ENCODE measurements at regions not wholly inside any gene's neighbourhood (a gene's known extent, or its start where the extent isn't known, plus 50 kb on each side); places are given as distances from the start of the nearest gene placed in this dataset.

DNA sequence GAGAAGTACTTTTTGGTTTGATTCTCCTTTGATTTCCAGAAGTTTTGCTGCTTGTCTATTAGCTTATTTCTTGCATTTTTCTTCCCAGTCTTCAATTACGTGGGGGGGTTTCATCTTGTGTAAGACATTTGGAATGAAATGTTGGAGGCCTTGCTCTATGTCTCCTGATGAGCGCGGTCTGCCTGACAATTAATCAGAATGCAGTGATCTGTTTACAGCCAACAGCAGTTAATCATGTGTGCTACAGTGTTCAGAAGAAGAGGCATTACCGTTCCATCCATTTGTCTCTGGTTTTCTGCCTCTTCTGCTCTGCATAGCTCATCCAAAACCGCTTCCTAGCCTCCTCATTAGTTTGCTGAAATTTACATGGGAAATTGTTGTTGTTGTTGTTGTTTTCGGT is 134.4 kb upstream of the ST6GAL2 start:
- intact Hi-C loops (cut with DNase I), result no loop called here
- no peak for TF ChIP-seq POLR2A (IDR thresholded peaks at IDR 0.05)
- TF ChIP-seq, protein P1, sequence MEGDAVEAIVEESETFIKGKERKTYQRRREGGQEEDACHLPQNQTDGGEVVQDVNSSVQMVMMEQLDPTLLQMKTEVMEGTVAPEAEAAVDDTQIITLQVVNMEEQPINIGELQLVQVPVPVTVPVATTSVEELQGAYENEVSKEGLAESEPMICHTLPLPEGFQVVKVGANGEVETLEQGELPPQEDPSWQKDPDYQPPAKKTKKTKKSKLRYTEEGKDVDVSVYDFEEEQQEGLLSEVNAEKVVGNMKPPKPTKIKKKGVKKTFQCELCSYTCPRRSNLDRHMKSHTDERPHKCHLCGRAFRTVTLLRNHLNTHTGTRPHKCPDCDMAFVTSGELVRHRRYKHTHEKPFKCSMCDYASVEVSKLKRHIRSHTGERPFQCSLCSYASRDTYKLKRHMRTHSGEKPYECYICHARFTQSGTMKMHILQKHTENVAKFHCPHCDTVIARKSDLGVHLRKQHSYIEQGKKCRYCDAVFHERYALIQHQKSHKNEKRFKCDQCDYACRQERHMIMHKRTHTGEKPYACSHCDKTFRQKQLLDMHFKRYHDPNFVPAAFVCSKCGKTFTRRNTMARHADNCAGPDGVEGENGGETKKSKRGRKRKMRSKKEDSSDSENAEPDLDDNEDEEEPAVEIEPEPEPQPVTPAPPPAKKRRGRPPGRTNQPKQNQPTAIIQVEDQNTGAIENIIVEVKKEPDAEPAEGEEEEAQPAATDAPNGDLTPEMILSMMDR (IDR thresholded peaks at IDR 0.05), result no peak
- Histone ChIP-seq H3K9me3 (no peaks in the 10 kb centered on the region), H3K4me1 (no peaks in the 10 kb centered on the region), H3K36me3 (replicated peaks in 1 of 2; ENCODE audit: insufficient read depth in 1 of 2, low read depth in 2 of 2) (no peaks in the 10 kb centered on the region), H3K27ac (no peak overlapping the region), H3K4me3 (no peak overlapping the region), H3K27me3 (no peaks in the 10 kb centered on the region)
- no peak for ATAC-seq
- 54 to 56% methylated on average over 6 of the region's 6 CpGs for WGBS, 2 donors
- DNase-seq, result no peak

GRCh38 chr2:107024269-107024668 is 138.3 kb upstream of the ST6GAL2 start:
- no peak overlapping the region for H3K27ac ChIP-seq
- H3K4me1 ChIP-seq, result no peaks in the 10 kb centered on the region
- no peaks in the 10 kb centered on the region for H3K36me3 ChIP-seq (replicated peaks in 1 of 2; ENCODE audit: insufficient read depth in 1 of 2, low read depth in 2 of 2)
- intact Hi-C loops (cut with DNase I), result no loop called here
- ATAC-seq, result no peak
- whole genome bisulfite sequencing, 2 donors, result 79 to 86% methylated on average over 2 of the region's 2 CpGs
- H3K9me3 ChIP-seq, result no peaks in the 10 kb centered on the region
- H3K27me3 ChIP-seq, result no peaks in the 10 kb centered on the region
- no peak for DNase-seq
- TF ChIP-seq, protein P1 (IDR thresholded peaks at IDR 0.05), result no peak
- no peak for TF ChIP-seq POLR2A (IDR thresholded peaks at IDR 0.05)
- H3K4me3 ChIP-seq, result no peak overlapping the region

DNA sequence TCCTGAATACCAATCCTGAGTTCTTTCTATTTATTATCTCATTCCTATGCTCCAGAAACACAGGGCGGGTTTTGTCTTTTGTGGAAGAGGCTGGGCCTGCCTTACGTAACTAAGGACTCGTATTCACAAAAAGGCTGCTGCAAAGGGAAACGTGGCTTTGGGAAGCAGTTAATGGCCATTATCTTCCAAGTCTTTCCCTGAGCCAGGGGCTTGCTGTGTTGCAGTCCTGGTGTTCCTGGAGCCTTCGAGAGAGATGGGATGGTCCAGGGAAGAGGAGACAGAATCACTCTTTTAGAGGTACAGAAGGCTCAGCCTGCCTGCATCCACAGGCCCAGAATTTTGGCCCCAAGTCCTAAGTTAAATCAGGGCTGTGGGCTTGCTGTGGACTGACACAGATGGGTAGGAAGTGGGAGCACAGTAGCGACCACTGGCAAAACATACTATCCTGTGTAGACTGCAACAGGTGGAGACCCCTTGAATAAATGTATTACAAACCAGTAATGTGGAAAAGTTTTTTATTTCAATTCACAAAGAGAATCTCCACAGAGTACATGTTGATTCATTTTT is 139.4 kb upstream of the ST6GAL2 start:
- H3K36me3 ChIP-seq (replicated peaks in 1 of 2; ENCODE audit: insufficient read depth in 1 of 2, low read depth in 2 of 2), result no peaks in the 10 kb centered on the region
- no peak for TF ChIP-seq POLR2A (IDR thresholded peaks at IDR 0.05)
- TF ChIP-seq, protein P1 (IDR thresholded peaks at IDR 0.05), result no peak
- H3K27ac ChIP-seq, result no peak overlapping the region
- DNase-seq, result no peak
- H3K9me3 ChIP-seq, result no peaks in the 10 kb centered on the region
- H3K27me3 ChIP-seq, result no peaks in the 10 kb centered on the region
- 66 to 75% methylated on average over 6 of the region's 6 CpGs for WGBS, 2 donors
- intact Hi-C loops (cut with DNase I), result no loop called here
- ATAC-seq, result no peak
- no peak overlapping the region for H3K4me3 ChIP-seq
- no peaks in the 10 kb centered on the region for H3K4me1 ChIP-seq

GRCh38 chr2:107025869-107026380 is 140.0 kb upstream of the ST6GAL2 start:
- no peaks in the 10 kb centered on the region for H3K4me1 ChIP-seq
- DNase-seq, result no peak
- WGBS, 2 donors, result 64% methylated on average over 8 of the region's 8 CpGs
- no peak for ATAC-seq
- H3K9me3 ChIP-seq, result no peaks in the 10 kb centered on the region
- H3K36me3 ChIP-seq (replicated peaks in 1 of 2; ENCODE audit: insufficient read depth in 1 of 2, low read depth in 2 of 2), result no peaks in the 10 kb centered on the region
- no peak overlapping the region for H3K27ac ChIP-seq
- H3K4me3 ChIP-seq, result no peak overlapping the region
- TF ChIP-seq POLR2A (IDR thresholded peaks at IDR 0.05), result no peak
- TF ChIP-seq, protein P1 (IDR thresholded peaks at IDR 0.05), result no peak
- H3K27me3 ChIP-seq, result no peaks in the 10 kb centered on the region
- intact Hi-C loops (cut with DNase I), result no loop called here

DNA sequence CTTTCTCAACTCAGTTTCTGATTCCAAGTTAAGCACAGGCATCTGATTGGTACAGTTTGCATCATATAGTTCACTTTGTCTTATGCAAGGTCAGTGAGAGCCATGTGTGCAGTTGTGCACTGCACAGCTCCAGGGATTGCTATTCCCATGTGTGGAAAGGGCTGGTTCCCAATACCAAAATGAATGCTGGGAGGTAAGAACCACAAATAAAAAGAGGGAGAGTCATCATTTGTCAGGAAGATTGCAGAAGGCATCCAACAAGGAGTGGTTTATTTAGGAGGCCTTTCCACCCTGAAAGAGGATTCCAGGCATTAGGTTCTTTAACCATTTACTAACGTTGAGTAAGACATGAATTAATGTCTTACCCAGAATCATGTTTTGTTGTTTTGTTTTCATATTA is 141.2 kb upstream of the ST6GAL2 start:
- H3K27me3 ChIP-seq, result no peaks in the 10 kb centered on the region
- H3K36me3 ChIP-seq (replicated peaks in 1 of 2; ENCODE audit: insufficient read depth in 1 of 2, low read depth in 2 of 2), result no peaks in the 10 kb centered on the region
- no peak overlapping the region for H3K4me3 ChIP-seq
- ATAC-seq (no peak), DNase-seq (no peak)
- 15 to 32% methylated on average over 1 of the region's 1 CpG for WGBS, 2 donors
- H3K27ac ChIP-seq, result no peak overlapping the region
- H3K9me3 ChIP-seq, result no peaks in the 10 kb centered on the region
- intact Hi-C loops (cut with DNase I), result no loop called here
- no peak for TF ChIP-seq POLR2A (IDR thresholded peaks at IDR 0.05)
- TF ChIP-seq, protein P1 (IDR thresholded peaks at IDR 0.05), result no peak
- no peaks in the 10 kb centered on the region for H3K4me1 ChIP-seq
